WTC11 (cell line): ENCODE measurements at regions not wholly inside any gene's neighbourhood (a gene's known extent, or its start where the extent isn't known, plus 50 kb on each side); places are given as distances from the start of the nearest gene placed in this dataset.

ENCODE experiments used
- ATAC-seq: fragments of 200-7000 bp; cut with Tn5 transposase; 2 replicates; pipeline ENCODE4 v1.10.0; 2021; ENCODE audit warnings: mild to moderate bottlenecking, moderate library complexity
- CTCF ChIA-PET: fragments of 300-600 bp; sonication (Branson Sonifier 250); formaldehyde crosslinking; loops from one replicate; lab custom pipeline; 2021; ENCODE audit warnings: antibody characterized with exemption; lab: Charles Lee
- POLR2A ChIA-PET: fragments of 350-600 bp; sonication (Branson Sonifier 250); formaldehyde crosslinking; loops from one replicate; lab custom pipeline; 2021; ENCODE audit warnings: antibody characterized with exemption; lab: Charles Lee
- DNase-seq: peaks from one replicate; pipeline ENCODE4 v3.0.0; 2021; ENCODE audit warnings: low spot score
- H3K27ac Mint-ChIP-seq: 2 replicates; pipeline ENCODE4 v1.8.0; 2021; ENCODE audit warnings: mixed read lengths
- H3K27me3 Mint-ChIP-seq: 2 replicates; pipeline ENCODE4 v1.8.0; 2021; ENCODE audit warnings: low read depth, mild to moderate bottlenecking, moderate library complexity, mixed read lengths
- H3K36me3 Mint-ChIP-seq: 2 replicates; pipeline ENCODE4 v1.8.0; 2021; ENCODE audit warnings: mixed read lengths
- H3K4me1 Mint-ChIP-seq: 2 replicates; pipeline ENCODE4 v1.8.0; 2022; ENCODE audit warnings: mixed read lengths
- H3K4me3 Mint-ChIP-seq: 2 replicates; pipeline ENCODE4 v1.8.0; 2021; ENCODE audit warnings: mild to moderate bottlenecking, moderate library complexity, mixed read lengths
- H3K9me3 Mint-ChIP-seq: 2 replicates; pipeline ENCODE4 v1.8.0; 2021; ENCODE audit warnings: mixed read lengths
- ATF3 ChIP-seq: sonication (generic); formaldehyde crosslinking; conservative IDR thresholded peaks from 2 replicates; pipeline ENCODE4 v1.8.1; 2022; ENCODE audit warnings: mild to moderate bottlenecking, missing genetic modification reagents
- CDX4 ChIP-seq: fragments of 250-450 bp; sonication (Bioruptor Pico); IDR thresholded peaks from 2 replicates; pipeline ENCODE4 v1.9.0; 2021; ENCODE audit warnings: moderate library complexity, mild to moderate bottlenecking, inconsistent platforms, borderline replicate concordance
- E2F4 ChIP-seq: sonication (generic); formaldehyde crosslinking; IDR thresholded peaks from 2 replicates; pipeline ENCODE4 v1.8.1; 2022; ENCODE audit warnings: low read depth, mild to moderate bottlenecking, moderate library complexity, missing genetic modification reagents, borderline replicate concordance
- FOXJ3 ChIP-seq: sonication (generic); formaldehyde crosslinking; IDR thresholded peaks from 2 replicates; pipeline ENCODE4 v1.9.0; 2021; ENCODE audit warnings: missing genetic modification reagents, mild to moderate bottlenecking, borderline replicate concordance
- FOXK1 ChIP-seq: sonication (generic); formaldehyde crosslinking; IDR thresholded peaks from 2 replicates; pipeline ENCODE4 v1.8.0; 2022; ENCODE audit warnings: mild to moderate bottlenecking, moderate library complexity, missing genetic modification reagents
- JAZF1 ChIP-seq: fragments of 250-450 bp; sonication (Bioruptor Pico); IDR thresholded peaks from 2 replicates; pipeline ENCODE4 v1.9.0; 2021; ENCODE audit warnings: moderate library complexity, mild to moderate bottlenecking, inconsistent platforms
- JUN ChIP-seq: sonication (generic); formaldehyde crosslinking; IDR thresholded peaks from 2 replicates; pipeline ENCODE4 v1.8.0; 2023; ENCODE audit warnings: mild to moderate bottlenecking, missing genetic modification reagents
- NFATC4 ChIP-seq: fragments of 250-450 bp; sonication (Bioruptor Pico); IDR thresholded peaks from 2 replicates; pipeline ENCODE4 v1.9.0; 2021; ENCODE audit warnings: mild to moderate bottlenecking
- NR2C2 ChIP-seq: sonication (generic); formaldehyde crosslinking; IDR thresholded peaks from 2 replicates; pipeline ENCODE4 v1.8.0; 2022; ENCODE audit warnings: mild to moderate bottlenecking, missing genetic modification reagents
- OVOL2 ChIP-seq: fragments of 250-450 bp; sonication (Bioruptor Pico); IDR thresholded peaks from 2 replicates; pipeline ENCODE4 v1.9.0; 2021; ENCODE audit warnings: mild to moderate bottlenecking, borderline replicate concordance
- PRDM15 ChIP-seq: sonication (generic); formaldehyde crosslinking; IDR thresholded peaks from 2 replicates; pipeline ENCODE4 v1.8.0; 2022; ENCODE audit warnings: missing genetic modification reagents
- ZBTB21 ChIP-seq: sonication (generic); formaldehyde crosslinking; IDR thresholded peaks from 2 replicates; pipeline ENCODE4 v1.8.1; 2023; ENCODE audit warnings: mild to moderate bottlenecking, missing genetic modification reagents, borderline replicate concordance
- ZNF138 ChIP-seq: sonication (generic); formaldehyde crosslinking; conservative IDR thresholded peaks from 2 replicates; pipeline ENCODE4 v1.8.1; 2022; ENCODE audit warnings: mild to moderate bottlenecking, moderate library complexity, missing genetic modification reagents
- ZNF232 ChIP-seq: sonication (generic); formaldehyde crosslinking; IDR thresholded peaks from 2 replicates; pipeline ENCODE4 v1.8.0; 2022; ENCODE audit warnings: mild to moderate bottlenecking, missing genetic modification reagents
- TF ChIP-seq, protein P1 (sequence below): fragments of 250-450 bp; sonication (Bioruptor Pico); IDR thresholded peaks from 2 replicates; pipeline ENCODE4 v1.8.0; 2021; ENCODE audit warnings: mild to moderate bottlenecking
- TF ChIP-seq, protein P2 (sequence below): sonication (generic); formaldehyde crosslinking; IDR thresholded peaks from 2 replicates; pipeline ENCODE4 v1.8.0; 2023; ENCODE audit warnings: missing genetic modification reagents
- TF ChIP-seq, protein P3 (sequence below): sonication (generic); formaldehyde crosslinking; IDR thresholded peaks from 2 replicates; pipeline ENCODE4 v1.8.0; 2023; ENCODE audit warnings: mild to moderate bottlenecking, missing genetic modification reagents

GRCh38 chr7:112640685-112641084 lies 149.5 kb downstream of the TMEM168 start (continued):
- TF ChIP-seq ATF3, result no peak
- no peak for TF ChIP-seq NR2C2
- TF ChIP-seq CDX4, result no peak
- TF ChIP-seq PRDM15 (CRISPR knock-in tag), result no peak
- TF ChIP-seq NFATC4 (CRISPR knock-in tag), result no peak
- no peak for TF ChIP-seq JUN (CRISPR knock-in tag)
- no peak for TF ChIP-seq JAZF1 (CRISPR knock-in tag)
- TF ChIP-seq ZBTB21, result no peak
- TF ChIP-seq, protein P1, sequence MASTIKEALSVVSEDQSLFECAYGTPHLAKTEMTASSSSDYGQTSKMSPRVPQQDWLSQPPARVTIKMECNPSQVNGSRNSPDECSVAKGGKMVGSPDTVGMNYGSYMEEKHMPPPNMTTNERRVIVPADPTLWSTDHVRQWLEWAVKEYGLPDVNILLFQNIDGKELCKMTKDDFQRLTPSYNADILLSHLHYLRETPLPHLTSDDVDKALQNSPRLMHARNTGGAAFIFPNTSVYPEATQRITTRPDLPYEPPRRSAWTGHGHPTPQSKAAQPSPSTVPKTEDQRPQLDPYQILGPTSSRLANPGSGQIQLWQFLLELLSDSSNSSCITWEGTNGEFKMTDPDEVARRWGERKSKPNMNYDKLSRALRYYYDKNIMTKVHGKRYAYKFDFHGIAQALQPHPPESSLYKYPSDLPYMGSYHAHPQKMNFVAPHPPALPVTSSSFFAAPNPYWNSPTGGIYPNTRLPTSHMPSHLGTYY, result no peak
- TF ChIP-seq, protein P2, sequence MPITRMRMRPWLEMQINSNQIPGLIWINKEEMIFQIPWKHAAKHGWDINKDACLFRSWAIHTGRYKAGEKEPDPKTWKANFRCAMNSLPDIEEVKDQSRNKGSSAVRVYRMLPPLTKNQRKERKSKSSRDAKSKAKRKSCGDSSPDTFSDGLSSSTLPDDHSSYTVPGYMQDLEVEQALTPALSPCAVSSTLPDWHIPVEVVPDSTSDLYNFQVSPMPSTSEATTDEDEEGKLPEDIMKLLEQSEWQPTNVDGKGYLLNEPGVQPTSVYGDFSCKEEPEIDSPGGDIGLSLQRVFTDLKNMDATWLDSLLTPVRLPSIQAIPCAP (CRISPR knock-in tag), result no peak
- TF ChIP-seq FOXK1, result no peak
- TF ChIP-seq OVOL2, result no peak

DNA sequence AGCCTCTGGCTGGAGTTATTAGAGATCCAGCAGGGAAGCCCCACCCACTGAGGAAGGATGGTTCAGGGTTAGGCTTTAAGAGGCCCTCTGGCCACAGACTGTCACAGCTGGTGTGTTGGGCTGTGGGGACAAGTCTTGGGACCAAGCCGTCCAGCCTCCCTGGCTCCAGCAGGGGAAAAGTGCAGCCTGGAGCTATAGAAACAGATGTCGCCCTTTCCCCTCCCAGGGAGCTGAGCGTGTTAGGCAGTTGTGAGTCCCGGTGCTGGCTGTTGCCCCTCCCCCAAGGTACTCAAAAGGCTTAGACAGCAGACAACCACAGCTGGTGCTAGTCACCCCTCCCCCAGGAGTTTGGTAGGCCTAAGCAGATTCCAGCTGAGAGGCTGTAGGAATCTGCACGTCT lies 143.4 kb downstream of the TMEM168 start:
- Mint-ChIP-seq H3K9me3 (peaks cover 44% of the 10 kb centered on the region), H3K36me3 (peaks cover 19% of the 10 kb centered on the region), H3K4me1 (peaks cover 15% of the 10 kb centered on the region), H3K4me3 (no peak overlapping the region), H3K27me3 (peaks cover 3% of the 10 kb centered on the region; the same call in 1 of the 2 replicates), H3K27ac (no peak overlapping the region)
- ChIA-PET POLR2A (no interaction called here), CTCF (interaction anchor here (1.1 kb wide), 1 partner anchor 901 kb away, joined by 3 read pairs; no protein-coding TSS in a partner anchor)
- TF ChIP-seq, protein P3, sequence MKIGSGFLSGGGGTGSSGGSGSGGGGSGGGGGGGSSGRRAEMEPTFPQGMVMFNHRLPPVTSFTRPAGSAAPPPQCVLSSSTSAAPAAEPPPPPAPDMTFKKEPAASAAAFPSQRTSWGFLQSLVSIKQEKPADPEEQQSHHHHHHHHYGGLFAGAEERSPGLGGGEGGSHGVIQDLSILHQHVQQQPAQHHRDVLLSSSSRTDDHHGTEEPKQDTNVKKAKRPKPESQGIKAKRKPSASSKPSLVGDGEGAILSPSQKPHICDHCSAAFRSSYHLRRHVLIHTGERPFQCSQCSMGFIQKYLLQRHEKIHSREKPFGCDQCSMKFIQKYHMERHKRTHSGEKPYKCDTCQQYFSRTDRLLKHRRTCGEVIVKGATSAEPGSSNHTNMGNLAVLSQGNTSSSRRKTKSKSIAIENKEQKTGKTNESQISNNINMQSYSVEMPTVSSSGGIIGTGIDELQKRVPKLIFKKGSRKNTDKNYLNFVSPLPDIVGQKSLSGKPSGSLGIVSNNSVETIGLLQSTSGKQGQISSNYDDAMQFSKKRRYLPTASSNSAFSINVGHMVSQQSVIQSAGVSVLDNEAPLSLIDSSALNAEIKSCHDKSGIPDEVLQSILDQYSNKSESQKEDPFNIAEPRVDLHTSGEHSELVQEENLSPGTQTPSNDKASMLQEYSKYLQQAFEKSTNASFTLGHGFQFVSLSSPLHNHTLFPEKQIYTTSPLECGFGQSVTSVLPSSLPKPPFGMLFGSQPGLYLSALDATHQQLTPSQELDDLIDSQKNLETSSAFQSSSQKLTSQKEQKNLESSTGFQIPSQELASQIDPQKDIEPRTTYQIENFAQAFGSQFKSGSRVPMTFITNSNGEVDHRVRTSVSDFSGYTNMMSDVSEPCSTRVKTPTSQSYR, result peak; percentile 81; the same call in 1 of the 2 replicates
- TF ChIP-seq ZBTB21 (0 out of 2 replicates have a peak, but pooled peaks have one; percentile 26), ZNF232 (no peak), ZNF138 (CRISPR knock-in tag) (0 out of 2 replicates have a peak, but pooled peaks have one; percentile 29)
- ATAC-seq, result peak; percentile 97
- peak; percentile 68 for DNase-seq

DNA sequence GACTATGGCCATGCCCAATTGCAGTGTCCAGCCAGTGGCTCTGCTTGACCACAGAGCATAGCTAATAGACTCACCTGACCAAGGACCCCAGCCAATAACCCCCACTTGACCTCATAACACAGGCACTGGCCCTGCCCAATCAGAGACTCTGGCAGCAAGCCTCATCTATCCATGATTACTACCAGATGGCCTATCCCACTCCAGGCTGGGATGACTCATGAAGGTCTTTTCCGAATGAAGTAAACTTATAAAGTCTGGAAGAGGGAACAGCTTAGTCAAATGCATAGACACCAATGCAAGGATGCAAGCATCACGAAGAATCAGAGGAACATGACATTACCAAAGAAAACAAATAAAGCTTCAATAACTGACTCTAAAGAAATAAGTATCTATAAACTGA lies 141.4 kb downstream of the TMEM168 start:
- Mint-ChIP-seq H3K27ac (no peak overlapping the region), H3K4me3 (no peak overlapping the region), H3K4me1 (peaks cover 15% of the 10 kb centered on the region), H3K9me3 (peaks cover 26% of the 10 kb centered on the region), H3K36me3 (peaks cover 8% of the 10 kb centered on the region), H3K27me3 (peaks cover 3% of the 10 kb centered on the region; the same call in 1 of the 2 replicates)
- CTCF ChIA-PET, result interaction anchor here (0.6 kb wide), 1 partner anchor 25 kb away, joined by 3 read pairs; no protein-coding TSS in a partner anchor
- POLR2A ChIA-PET, result no interaction called here
- DNase-seq (no peak), ATAC-seq (no peak)
- TF ChIP-seq E2F4 (no peak), ZNF138 (CRISPR knock-in tag) (no peak), OVOL2 (no peak), FOXJ3 (no peak)
